Inflammatory macrophage treated with lipopolysaccharide for 4 hours (primary cell): ENCODE measurements at regions not wholly inside any gene's neighbourhood (a gene's known extent, or its start where the extent isn't known, plus 50 kb on each side); places are given as distances from the start of the nearest gene placed in this dataset.

Source experiments
- DNase-seq: peaks from one replicate; pipeline ENCODE4 v3.0.0-alpha.2; 2020

DNA sequence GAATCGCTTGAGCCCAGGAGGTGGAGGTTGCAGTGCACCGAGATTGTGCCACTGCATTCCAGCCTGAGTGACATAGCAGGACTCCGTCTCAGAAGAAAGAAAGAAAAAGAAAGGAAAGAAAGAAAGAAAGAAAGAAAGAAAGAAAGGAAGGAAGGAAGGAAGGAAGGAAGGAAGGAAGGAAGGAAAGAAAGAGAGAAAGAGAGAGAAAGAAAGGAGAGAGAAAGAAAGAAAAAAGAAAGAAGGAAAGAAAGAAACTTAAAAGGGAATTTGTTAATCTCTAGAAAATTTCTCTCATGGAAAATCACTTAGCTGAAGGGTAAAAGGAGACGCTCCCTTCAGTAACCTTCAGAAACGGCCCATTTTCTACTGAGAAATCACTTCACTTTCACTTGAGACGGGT, 279.5 kb upstream of the KLF6 start:
- DNase-seq: no peak

DNA sequence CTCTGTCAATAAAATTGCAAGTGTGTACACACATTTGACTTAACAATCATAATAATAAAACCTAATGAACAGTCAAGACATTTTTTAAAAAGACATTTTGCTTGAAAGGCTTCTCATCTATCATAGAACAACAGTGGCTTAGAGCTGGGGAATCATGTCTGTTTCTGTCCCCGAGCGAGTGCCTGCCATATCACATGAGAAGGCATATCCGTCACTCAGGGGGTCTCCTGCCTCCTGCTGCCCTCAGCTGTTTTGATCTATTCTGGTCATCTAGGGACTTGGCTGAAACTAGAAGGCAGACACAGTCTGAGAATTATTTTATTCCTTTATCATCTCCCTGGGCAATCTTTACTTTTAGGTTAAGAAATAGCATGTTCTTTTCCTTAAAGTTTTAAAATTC, 278.7 kb upstream of the KLF6 start:
- no peak for DNase-seq

- no peak for DNase-seq
These were observed 277.7 kb upstream of the KLF6 start for GRCh38 chr10:4062751-4063150.

DNA sequence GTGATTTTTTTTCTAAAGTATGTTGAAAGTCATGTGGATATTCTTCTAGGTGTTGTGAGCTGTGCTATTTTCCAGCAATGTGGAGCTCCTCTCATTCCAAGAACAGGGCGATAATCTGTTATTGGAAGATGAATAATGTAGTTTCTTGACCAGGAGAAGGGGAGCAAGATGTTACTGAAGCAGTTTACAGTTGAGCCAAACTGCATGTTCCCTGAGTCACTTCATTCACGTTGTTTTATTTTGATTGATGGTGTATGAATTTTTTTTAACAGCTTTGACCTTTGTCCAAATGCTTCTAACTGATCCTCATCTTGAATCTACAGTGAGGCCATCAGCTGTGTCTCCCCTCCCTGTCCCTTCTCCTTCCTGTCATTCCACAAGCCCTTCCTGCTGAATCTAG, 277.1 kb upstream of the KLF6 start:
- no peak for DNase-seq

DNA sequence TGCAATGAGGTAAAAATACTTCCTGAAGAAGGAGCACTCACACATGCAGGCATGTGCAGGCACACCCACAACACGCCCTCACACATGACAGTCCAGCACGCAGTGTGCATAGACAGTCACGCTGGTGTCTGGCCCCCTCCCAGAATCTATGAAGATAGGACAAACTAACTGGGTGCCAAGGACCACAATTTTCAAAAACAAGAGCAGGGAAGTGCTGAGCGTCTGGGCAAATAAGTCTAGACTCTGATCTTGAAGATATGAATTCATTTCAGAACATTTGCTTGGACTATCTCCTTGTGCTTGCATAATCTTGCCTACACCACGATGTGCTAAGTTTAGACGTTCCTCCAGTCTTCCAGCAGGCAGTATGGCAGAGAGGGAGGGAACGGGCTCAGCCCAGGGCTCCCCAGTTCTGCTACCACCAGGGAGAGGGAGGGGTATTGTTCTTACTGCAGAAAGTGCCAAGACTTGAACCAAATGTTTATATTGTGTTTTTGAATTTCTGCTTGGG, 276.5 kb upstream of the KLF6 start:
- DNase-seq: peak; percentile 16

GRCh38 chr10:4059471-4060138, 274.6 kb upstream of the KLF6 start:
- DNase-seq: no peak

DNA sequence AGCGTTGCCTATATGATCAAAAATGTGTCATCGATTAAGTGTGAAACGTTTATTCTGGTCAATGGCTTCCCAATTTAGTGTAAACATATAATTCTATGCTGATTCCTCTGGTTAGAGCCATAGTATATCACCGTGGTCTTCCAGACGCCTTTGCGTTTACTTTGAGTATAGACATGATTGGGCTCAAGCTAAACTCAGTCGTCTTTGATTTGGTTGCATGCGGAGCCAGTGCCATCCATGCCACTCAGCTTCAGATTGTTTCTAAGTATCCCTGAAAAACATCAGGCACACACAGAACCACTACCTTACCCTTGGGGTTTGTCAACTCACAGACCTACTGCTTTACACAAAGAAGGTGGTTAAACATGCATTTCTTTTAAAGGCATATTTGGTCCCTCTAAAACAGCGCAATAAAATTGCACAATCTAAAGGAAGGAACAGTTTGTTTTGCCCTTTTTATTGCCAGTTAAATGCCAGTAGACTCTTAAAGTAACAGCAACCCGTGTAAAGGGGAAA, 273.6 kb upstream of the KLF6 start:
- no peak for DNase-seq

- DNase-seq: peak; percentile 15
These were observed 272.9 kb upstream of the KLF6 start for GRCh38 chr10:4057725-4058513.

GRCh38 chr10:4057021-4057420, 272.0 kb upstream of the KLF6 start:
- DNase-seq: no peak

- no peak for DNase-seq
These were observed 269.8 kb upstream of the KLF6 start for GRCh38 chr10:4054656-4055435.

GRCh38 chr10:4053940-4054339, 268.9 kb upstream of the KLF6 start:
- peak; percentile 62 for DNase-seq

- DNase-seq: peak; percentile 77
These were observed 266.7 kb upstream of the KLF6 start for GRCh38 chr10:4051641-4052151.

DNA sequence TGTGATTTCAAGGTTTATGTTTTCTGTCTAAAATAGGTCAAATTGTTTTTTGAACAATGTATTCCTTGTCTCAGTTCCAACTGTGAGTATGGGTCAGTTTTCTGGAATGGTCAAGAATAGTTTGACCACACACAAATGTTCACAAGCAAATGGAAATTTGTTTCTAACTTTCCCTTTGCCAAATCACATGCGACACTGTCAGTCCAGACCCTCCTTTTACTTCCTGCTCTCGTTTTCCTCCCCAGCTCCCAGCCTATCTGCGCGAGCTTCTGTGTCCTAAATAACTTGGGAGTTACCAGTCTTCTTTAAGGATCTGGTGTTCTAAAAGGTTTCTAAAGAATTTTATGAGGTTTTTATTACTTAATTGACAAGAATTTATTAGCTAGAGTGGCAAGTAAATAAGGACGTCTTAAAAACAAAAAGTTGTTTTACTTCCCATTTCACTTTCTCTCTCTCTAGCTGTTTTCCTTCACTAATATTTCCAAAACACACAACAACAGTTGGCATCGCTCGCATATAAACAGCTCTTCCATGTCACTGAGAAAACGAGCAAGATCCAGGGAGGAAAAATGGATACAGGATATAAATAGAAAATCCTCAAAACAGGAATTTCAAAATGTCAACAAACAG, 266.1 kb upstream of the KLF6 start:
- DNase-seq: peak; percentile 69

GRCh38 chr10:4050061-4050460, 265.1 kb upstream of the KLF6 start:
- DNase-seq: no peak

- DNase-seq: no peak
These were observed 264.3 kb upstream of the KLF6 start for GRCh38 chr10:4049348-4049747.

DNA sequence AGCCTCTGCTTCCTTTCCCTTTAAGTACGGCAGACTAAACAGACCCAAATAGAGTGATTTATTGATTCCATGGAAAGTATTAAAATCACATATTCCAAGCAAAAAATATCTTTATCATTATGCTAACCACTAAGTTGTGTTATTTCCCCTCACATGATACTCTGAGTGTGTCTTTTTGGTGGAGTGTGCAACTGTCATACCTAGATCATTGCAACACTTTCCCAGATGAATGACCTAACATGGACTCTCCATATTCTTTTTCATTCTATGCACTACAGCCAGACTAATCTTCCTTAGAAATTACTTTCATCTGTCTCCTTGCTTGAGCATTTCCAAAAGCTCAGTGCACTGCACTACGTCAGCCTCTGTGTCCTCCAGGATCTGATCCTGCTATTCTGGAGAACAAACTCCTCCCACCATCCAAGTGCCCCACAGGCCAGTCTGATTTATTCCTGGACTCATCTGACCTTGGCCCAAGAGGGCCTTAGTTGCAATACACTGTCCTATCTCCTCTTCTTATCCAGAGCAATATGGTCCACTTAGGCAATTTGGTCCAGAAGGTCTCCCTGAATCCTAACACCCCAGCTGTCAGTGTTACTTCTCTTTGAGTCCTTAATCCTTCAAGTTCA, 263.3 kb upstream of the KLF6 start:
- peak; percentile 40 for DNase-seq

GRCh38 chr10:4046712-4047354, 261.8 kb upstream of the KLF6 start:
- DNase-seq: no peak

- DNase-seq: peak; percentile 45
These were observed 261.0 kb upstream of the KLF6 start for GRCh38 chr10:4046030-4046429.

- DNase-seq: peak; percentile 9
These were observed 259.1 kb upstream of the KLF6 start for GRCh38 chr10:4043897-4044665.

- no peak for DNase-seq
These were observed 256.6 kb upstream of the KLF6 start for GRCh38 chr10:4041635-4042034.

GRCh38 chr10:4038000-4038399, 253.0 kb upstream of the KLF6 start:
- DNase-seq: no peak
